ENCODE measurements at regions not wholly inside any gene's neighbourhood (a gene's known extent, or its start where the extent isn't known, plus 50 kb on each side); places are given as distances from the start of the nearest gene placed in this dataset.

GRCh38 chr11:13184295-13184794, 93.2 kb upstream of the BMAL1 start:
- no peak for TF ChIP-seq TAF1 (IDR thresholded peaks at IDR 0.05; ENCODE audit: low read depth)
- TF ChIP-seq EGR1 (IDR thresholded peaks at IDR 0.05), result no peak
- TF ChIP-seq YY1 (IDR thresholded peaks at IDR 0.05; ENCODE audit: low read depth), result no peak
- TF ChIP-seq CEBPB (IDR thresholded peaks at IDR 0.05), result no peak
- no peak for TF ChIP-seq USF1 (IDR thresholded peaks at IDR 0.05)
- TF ChIP-seq REST (IDR thresholded peaks at IDR 0.05; ENCODE audit: low read depth), result no peak
- TF ChIP-seq ZBTB7A (IDR thresholded peaks at IDR 0.05; ENCODE audit: low read depth), result no peak
- TF ChIP-seq RAD21 (IDR thresholded peaks at IDR 0.05; ENCODE audit: low read depth), result no peak
- TF ChIP-seq FOXM1 (IDR thresholded peaks at IDR 0.05; ENCODE audit: borderline replicate concordance, low read depth), result no peak
- TF ChIP-seq EP300 (IDR thresholded peaks at IDR 0.05; ENCODE audit: borderline replicate concordance), result no peak
- TF ChIP-seq CREB1 (IDR thresholded peaks at IDR 0.05; ENCODE audit: low read depth), result no peak

- TF ChIP-seq TAF1 (IDR thresholded peaks at IDR 0.05; ENCODE audit: low read depth), result no peak
- TF ChIP-seq REST (IDR thresholded peaks at IDR 0.05; ENCODE audit: low read depth), result no peak
- TF ChIP-seq EGR1 (IDR thresholded peaks at IDR 0.05), result no peak
- TF ChIP-seq TEAD4 (IDR thresholded peaks at IDR 0.05), result no peak
- no peak for TF ChIP-seq NFIC (IDR thresholded peaks at IDR 0.05)
Measured at GRCh38 chr11:13188179-13188578, 89.4 kb upstream of the BMAL1 start.

GRCh38 chr11:13189561-13190426, 87.8 kb upstream of the BMAL1 start:
- TF ChIP-seq CREB1 (IDR thresholded peaks at IDR 0.05; ENCODE audit: low read depth) (no peak), EGR1 (IDR thresholded peaks at IDR 0.05) (no peak), FOXM1 (IDR thresholded peaks at IDR 0.05; ENCODE audit: borderline replicate concordance, low read depth) (no peak), CEBPB (IDR thresholded peaks at IDR 0.05) (no peak), TEAD4 (IDR thresholded peaks at IDR 0.05) (peak; percentile 26; the same call in 1 of the 2 replicates), NFIC (IDR thresholded peaks at IDR 0.05) (peak; percentile 81), EP300 (IDR thresholded peaks at IDR 0.05; ENCODE audit: borderline replicate concordance) (no peak)

GRCh38 chr11:13193613-13194012, 84.0 kb upstream of the BMAL1 start:
- no peak for TF ChIP-seq REST (IDR thresholded peaks at IDR 0.05; ENCODE audit: low read depth)
- no peak for TF ChIP-seq CEBPB (IDR thresholded peaks at IDR 0.05)
- no peak for TF ChIP-seq TAF1 (IDR thresholded peaks at IDR 0.05; ENCODE audit: low read depth)
- no peak for TF ChIP-seq TEAD4 (IDR thresholded peaks at IDR 0.05)
- TF ChIP-seq MAX (IDR thresholded peaks at IDR 0.05), result no peak
- no peak for TF ChIP-seq TCF12 (IDR thresholded peaks at IDR 0.05; ENCODE audit: low read depth)

GRCh38 chr11:13205486-13205885, 72.1 kb upstream of the BMAL1 start:
- TF ChIP-seq EP300 (IDR thresholded peaks at IDR 0.05; ENCODE audit: borderline replicate concordance) (no peak), FOXM1 (IDR thresholded peaks at IDR 0.05; ENCODE audit: borderline replicate concordance, low read depth) (no peak), MAX (IDR thresholded peaks at IDR 0.05) (no peak), TAF1 (IDR thresholded peaks at IDR 0.05; ENCODE audit: low read depth) (no peak), CREB1 (IDR thresholded peaks at IDR 0.05; ENCODE audit: low read depth) (no peak), USF1 (IDR thresholded peaks at IDR 0.05) (no peak), TCF12 (IDR thresholded peaks at IDR 0.05; ENCODE audit: low read depth) (no peak)
